ENCODE measurements at regions not wholly inside any gene's neighbourhood (a gene's known extent, or its start where the extent isn't known, plus 50 kb on each side); places are given as distances from the start of the nearest gene placed in this dataset.

GRCh38 chr21:38743772-38744529 is 61.8 kb upstream of the ETS2 start:
- no peak for DNase-seq

GRCh38 chr21:38744861-38745260 is 60.9 kb upstream of the ETS2 start:
- no peak for DNase-seq

- no peak for DNase-seq
These were observed 57.9 kb upstream of the ETS2 start for GRCh38 chr21:38747810-38748209.

- no peak for DNase-seq
These were observed 54.2 kb upstream of the ETS2 start for GRCh38 chr21:38751379-38752050.

- no peak for DNase-seq
These were observed 53.7 kb upstream of the ETS2 start for GRCh38 chr21:38752051-38752505.

- no peak for DNase-seq
These were observed 52.6 kb upstream of the ETS2 start for GRCh38 chr21:38753114-38753513.

- DNase-seq: no peak
These were observed 52.2 kb upstream of the ETS2 start for GRCh38 chr21:38753557-38753971.

Measured in SHP77 treated with DMSO at 0.1 percent for 48 hours (cell line).